Ovary (tissue), 7 donors: ENCODE measurements at regions not wholly inside any gene's neighbourhood (a gene's known extent, or its start where the extent isn't known, plus 50 kb on each side); places are given as distances from the start of the nearest gene placed in this dataset.

Source experiments
- DNase-seq, 5 donors: peaks; one replicate each; pipeline ENCODE4 v3.0.0-alpha.2; 2019 to 2020
- H3K27ac ChIP-seq, 2 donors: fragments of 200-600 bp; one replicate each; pipeline versions ENCODE4 v1.5.1 to v1.8.0; 2019 to 2022
- H3K27me3 ChIP-seq: fragments of 200-600 bp; one replicate; pipeline ENCODE4 v1.8.0; 2022
- H3K36me3 ChIP-seq: fragments of 200-600 bp; sonication (generic); one replicate; pipeline ENCODE4 v1.5.1; 2019
- H3K4me1 ChIP-seq: one replicate; pipeline ENCODE4 v1.8.1; 2013; ENCODE audit warnings: mild to moderate bottlenecking, moderate library complexity; ENCODE audit not compliant: insufficient read depth
- H3K4me3 ChIP-seq: fragments of 200-600 bp; sonication (generic); one replicate; pipeline ENCODE4 v1.5.1; 2017
- H3K9me3 ChIP-seq, 2 donors: fragments of 200-600 bp in 1 of 2; sonication (generic) in 1 of 2; one replicate each; pipeline versions ENCODE4 v1.5.1 to v1.8.1; 2013 to 2019; ENCODE audit warnings: mild to moderate bottlenecking in 1 of 2, moderate library complexity in 1 of 2
- CTCF ChIP-seq, 3 donors: fragments of 450-650 bp in 2 of 3; fragments of 200-600 bp in 1 of 3; IDR thresholded peaks; one replicate each; pipeline versions ENCODE4 v1.5.1 to v1.8.0; 2016 to 2022; ENCODE audit warnings: antibody characterized with exemption in 3 of 3, mild to moderate bottlenecking in 1 of 3
- EP300 ChIP-seq: sonication (generic); formaldehyde crosslinking; IDR thresholded peaks from one replicate; pipeline ENCODE4 v1.6.1; 2017; ENCODE audit warnings: antibody characterized with exemption
- POLR2A ChIP-seq: fragments of 450-650 bp; IDR thresholded peaks from one replicate; pipeline ENCODE4 v1.6.1; 2017; ENCODE audit warnings: antibody characterized with exemption, mild to moderate bottlenecking, moderate library complexity
- WGBS, 3 donors: extraction: QIAGEN DNeasy Blood & Tissue Kit in 1 of 3; methylation state at CpG; one replicate each; pipeline versions ENCODE4 v1.1.5 to v1.1.7; 2013 to 2017; 5-methylcytosine and 5-hydroxymethylcytosine counted together
- intact Hi-C, 4 donors: fragments of 100-400 bp; cut with DNase I; formaldehyde crosslinking; loops; one replicate each; pipeline versions ENCODE4 v1.11.0 to v1.15.1; 2022 to 2023
- donor health status: DM: no; HTN: no; CAD: no; lungs with moderate emphysema.
- donor health status: DM: no; HTN: no; CAD: no.
- donor health status: Bipolar disorder and iron deficiency.
- donor health status: DM: no; HTN: no; CAD: no.
- donor health status: DM: yes; HTN: yes; CAD: no.

- 82 to 92% (median 85%) methylated on average over 3 of the region's 3 CpGs for WGBS, 3 donors
- TF ChIP-seq POLR2A: no peak
- no peak for TF ChIP-seq EP300
- TF ChIP-seq CTCF (IDR thresholded peaks at IDR 0.05): no peak
- H3K9me3 ChIP-seq: no peaks in the 10 kb centered on the region
These were observed 92.4 kb upstream of the DNAJC19 start for GRCh38 chr3:181081930-181082329.

GRCh38 chr3:181076558-181076957 is 87.0 kb upstream of the DNAJC19 start:
- intact Hi-C loops: no loop called here

More at GRCh38 chr3:181081930-181082329, 92.4 kb upstream of the DNAJC19 start:
- Histone ChIP-seq H3K4me1 (no peaks in the 10 kb centered on the region), H3K36me3 (no peaks in the 10 kb centered on the region), H3K27ac (no peak overlapping the region), H3K27me3 (no peaks in the 10 kb centered on the region), H3K4me3 (no peak overlapping the region)
- intact Hi-C loops: no loop called here
- DNase-seq: no peak

GRCh38 chr3:181075098-181075497 is 85.6 kb upstream of the DNAJC19 start:
- DNase-seq: no peak
- Histone ChIP-seq H3K4me1 (no peaks in the 10 kb centered on the region), H3K4me3 (no peak overlapping the region), H3K9me3 (no peaks in the 10 kb centered on the region), H3K27ac (no peak overlapping the region), H3K27me3 (no peaks in the 10 kb centered on the region), H3K36me3 (no peaks in the 10 kb centered on the region)
- intact Hi-C loops: no loop called here
- WGBS, 3 donors: 75 to 100% (median 96%) methylated on average over 1 of the region's 1 CpG
- no peak for TF ChIP-seq POLR2A
- no peak for TF ChIP-seq CTCF (IDR thresholded peaks at IDR 0.05)
- no peak for TF ChIP-seq EP300

More at GRCh38 chr3:181076558-181076957, 87.0 kb upstream of the DNAJC19 start:
- Histone ChIP-seq H3K27me3 (no peaks in the 10 kb centered on the region), H3K9me3 (no peaks in the 10 kb centered on the region), H3K4me3 (no peak overlapping the region), H3K4me1 (no peaks in the 10 kb centered on the region), H3K36me3 (no peaks in the 10 kb centered on the region), H3K27ac (no peak overlapping the region)
- no peak for DNase-seq
- no peak for TF ChIP-seq POLR2A
- TF ChIP-seq EP300: no peak
- TF ChIP-seq CTCF (IDR thresholded peaks at IDR 0.05): no peak

- H3K4me3 ChIP-seq: no peak overlapping the region
- no peak for DNase-seq
- WGBS, 3 donors: 18 to 25% (median 22%) methylated on average over 4 of the region's 4 CpGs
- no peaks in the 10 kb centered on the region for H3K36me3 ChIP-seq
- no peak for TF ChIP-seq EP300
- TF ChIP-seq CTCF (IDR thresholded peaks at IDR 0.05): no peak
- no peak for TF ChIP-seq POLR2A
- H3K27ac ChIP-seq: no peak overlapping the region
- intact Hi-C loops: no loop called here
- H3K4me1 ChIP-seq: no peaks in the 10 kb centered on the region
- H3K27me3 ChIP-seq: no peaks in the 10 kb centered on the region
- no peaks in the 10 kb centered on the region for H3K9me3 ChIP-seq
These were observed 76.9 kb upstream of the DNAJC19 start for GRCh38 chr3:181066143-181067087.
